OCI-LY1 (cell line): ENCODE measurements at regions not wholly inside any gene's neighbourhood (a gene's known extent, or its start where the extent isn't known, plus 50 kb on each side); places are given as distances from the start of the nearest gene placed in this dataset.

ENCODE experiments used
- CTCF ChIP-seq: fragments of 200-600 bp; sonication (generic), shearing (Covaris generic); IDR thresholded peaks from 2 replicates; pipeline ENCODE4 v1.5.1; 2017; ENCODE audit warnings: mild to moderate bottlenecking, antibody characterized with exemption, low read length, moderate library complexity, mixed read lengths
- EZH2 ChIP-seq: fragments of 200-600 bp; sonication (generic), shearing (Covaris generic); IDR thresholded peaks from 2 replicates; pipeline ENCODE4 v1.8.0; 2017; ENCODE audit warnings: borderline replicate concordance, mixed run types, mild to moderate bottlenecking, antibody characterized with exemption, low read length, moderate library complexity, mixed read lengths

GRCh38 chr10:37701781-37702493, 155.5 kb downstream of the ZNF248 start:
- no peak for TF ChIP-seq CTCF
- no peak for TF ChIP-seq EZH2
